HFF-Myc (cell line): ENCODE measurements at regions not wholly inside any gene's neighbourhood (a gene's known extent, or its start where the extent isn't known, plus 50 kb on each side); places are given as distances from the start of the nearest gene placed in this dataset.
A peak's percentile ranks its signal among the peaks of the same experiment; 100 is the strongest.

Experiments
- DNase-seq: peaks from one replicate; pipeline ENCODE4 v3.0.0-alpha.2; 2011; ENCODE audit warnings: low read depth; ENCODE audit errors: extremely low read depth
- H3K4me3 ChIP-seq: replicated peaks from 2 replicates; pipeline ENCODE4 v1.5.1; 2011; ENCODE audit warnings: low read depth, mild to moderate bottlenecking, control low read depth, low read length
- CTCF ChIP-seq: IDR thresholded peaks from 2 replicates; pipeline ENCODE4 v1.5.1; 2012; ENCODE audit warnings: mild to moderate bottlenecking, low read depth, low read length, control low read depth; ENCODE audit errors: missing control alignments

DNA sequence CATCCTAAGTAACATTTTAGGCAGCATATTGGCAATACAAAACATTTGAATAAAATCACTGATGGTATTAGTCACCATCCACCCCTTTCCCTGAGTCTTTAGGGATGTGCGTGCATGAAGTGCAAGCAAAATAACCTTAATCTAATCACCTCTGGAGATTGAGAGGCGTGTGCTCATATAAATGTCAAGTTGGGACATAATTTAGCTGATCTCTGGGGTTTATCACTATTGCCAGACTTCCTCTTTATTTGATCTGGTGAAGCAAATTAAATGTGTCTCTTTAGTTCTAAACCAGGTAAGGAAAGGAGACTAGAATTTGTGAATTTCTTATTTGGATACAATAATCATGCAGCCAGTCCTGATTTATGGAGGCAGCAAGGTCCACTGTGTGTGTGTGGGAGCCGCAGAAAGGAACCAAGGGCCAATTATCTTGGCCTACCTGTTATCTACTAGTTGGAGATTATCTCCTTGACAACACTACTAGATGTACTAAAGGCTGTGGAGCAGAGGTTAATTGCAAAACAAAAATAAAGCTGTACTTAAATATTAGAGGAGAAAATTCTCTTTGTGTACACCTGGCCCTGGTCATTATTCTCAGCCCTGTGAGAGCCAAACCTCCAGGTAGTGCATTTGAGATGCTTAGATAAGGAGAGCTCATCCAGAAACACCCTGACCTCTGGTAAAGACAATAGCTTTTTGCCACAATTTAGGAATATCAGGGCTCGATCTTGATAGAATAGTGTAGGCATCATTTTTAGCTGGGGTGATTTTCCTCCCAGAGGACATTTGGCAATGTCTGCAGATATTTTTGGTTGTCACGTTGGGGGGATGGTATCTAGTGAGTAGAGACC is 78.2 kb downstream of the HRH4 start:
- DNase-seq, result no peak
- TF ChIP-seq CTCF, result no peak

DNA sequence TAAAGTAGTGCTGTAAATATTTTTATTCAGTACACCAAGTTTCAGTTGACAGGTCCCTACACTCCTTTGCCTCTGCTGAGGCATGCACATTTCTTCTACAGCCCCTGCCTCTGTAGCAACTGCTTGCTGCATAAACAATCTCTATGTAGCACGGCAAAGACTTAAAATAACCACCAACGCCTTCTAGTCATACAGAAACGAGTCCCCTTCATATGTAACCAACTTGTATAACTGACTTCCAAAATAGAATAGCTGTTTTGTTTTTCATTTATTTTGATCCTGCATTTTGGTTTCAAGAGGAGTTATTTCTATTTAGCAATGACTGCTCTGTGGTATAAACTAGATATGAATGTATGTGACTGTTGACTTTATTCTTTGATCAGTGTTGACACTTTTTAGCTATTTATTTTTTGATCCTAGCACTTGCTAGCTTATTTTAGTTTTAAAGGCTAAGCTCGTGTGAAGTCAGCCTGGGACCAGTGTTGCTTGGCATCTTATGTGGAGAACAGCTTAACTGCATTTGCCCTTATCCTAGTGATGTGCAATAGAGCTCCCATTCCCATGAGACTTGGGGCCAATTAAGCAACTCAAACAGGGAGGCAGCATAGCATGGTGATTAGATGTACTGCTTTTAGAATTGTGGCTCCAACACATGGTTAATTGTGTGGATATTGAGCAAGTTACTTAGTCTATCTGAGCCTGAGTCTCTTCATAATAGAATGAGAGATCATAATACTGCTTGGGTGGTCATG is 79.6 kb downstream of the HRH4 start:
- TF ChIP-seq CTCF, result no peak
- no peak overlapping the region for H3K4me3 ChIP-seq
- DNase-seq, result no peak

More for the DNA sequence above, 78.2 kb downstream of the HRH4 start:
- H3K4me3 ChIP-seq, result no peak overlapping the region

GRCh38 chr18:24540896-24541295 is 80.5 kb downstream of the HRH4 start:
- TF ChIP-seq CTCF, result no peak
- no peak for DNase-seq
- no peak overlapping the region for H3K4me3 ChIP-seq

DNA sequence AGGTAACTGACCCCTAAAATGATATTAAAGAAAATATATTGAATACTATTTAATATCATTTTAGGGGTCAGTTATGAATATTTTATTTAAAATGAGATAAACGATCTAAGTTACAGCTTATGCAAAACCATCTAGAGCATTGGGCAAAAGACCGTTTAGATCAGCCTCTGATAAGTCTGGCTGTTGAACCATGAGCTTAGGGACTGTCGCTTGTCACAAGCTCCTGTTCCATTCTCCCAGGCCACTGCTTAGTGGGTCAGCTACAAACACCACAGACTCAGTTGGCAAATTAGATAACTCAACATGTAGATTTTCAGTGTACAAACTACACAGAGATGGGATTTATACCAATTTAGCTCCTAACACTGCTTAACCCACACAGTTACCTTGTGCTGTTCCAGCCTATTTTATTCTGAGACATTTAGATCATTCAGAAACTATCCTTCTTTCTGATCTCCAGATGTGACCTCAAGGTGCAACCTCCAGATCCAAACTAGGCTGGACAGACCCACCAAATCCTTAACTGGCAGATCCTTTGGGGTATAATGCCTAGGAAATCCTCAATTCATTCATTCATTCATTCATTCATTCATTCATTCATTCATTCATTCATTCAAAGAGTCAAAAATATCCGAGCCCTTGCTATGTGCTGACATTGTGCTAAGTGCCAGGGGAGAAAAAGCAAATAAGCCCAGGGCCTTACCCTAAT is 82.8 kb downstream of the HRH4 start:
- no peak for TF ChIP-seq CTCF

GRCh38 chr18:24543795-24544498 is 83.5 kb downstream of the HRH4 start:
- no peak for DNase-seq
- peak; percentile 33 for TF ChIP-seq CTCF
- no peak overlapping the region for H3K4me3 ChIP-seq

More for the DNA sequence above, 82.8 kb downstream of the HRH4 start:
- no peak for DNase-seq
- no peak overlapping the region for H3K4me3 ChIP-seq

DNA sequence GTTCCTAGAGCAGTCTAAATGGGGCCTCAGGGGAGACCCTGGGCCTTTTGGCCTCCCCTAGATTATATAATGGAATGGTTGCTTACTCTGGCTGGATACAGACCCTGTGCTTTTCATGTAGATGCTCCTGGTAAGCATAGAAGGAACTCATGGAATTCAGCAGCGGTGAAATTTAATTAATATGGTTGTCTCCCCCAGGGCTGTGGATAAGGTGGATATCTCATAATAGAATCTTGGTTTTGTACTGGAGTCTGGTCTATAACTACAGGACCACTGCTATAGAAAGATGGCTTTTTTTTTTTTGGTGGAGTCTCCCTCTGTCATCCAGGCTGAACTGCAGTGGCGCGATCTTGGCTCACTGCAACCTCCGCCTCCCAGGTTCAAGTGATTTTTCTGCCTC is 84.5 kb downstream of the HRH4 start:
- no peak for DNase-seq
- no peak for TF ChIP-seq CTCF
- no peak overlapping the region for H3K4me3 ChIP-seq
